GM12878 (cell line): ENCODE measurements at regions not wholly inside any gene's neighbourhood (a gene's known extent, or its start where the extent isn't known, plus 50 kb on each side); places are given as distances from the start of the nearest gene placed in this dataset.

Experiments
- ATAC-seq: fragments of 200-7000 bp; cut with Tn5 transposase; 3 replicates; pipeline ENCODE4 v1.9.1; 2020; ENCODE audit warnings: mild to moderate bottlenecking, moderate library complexity
- BruUV-seq: library from RNA; stranded (reverse); fragments of 400-500 nt; replicated peaks from 2 replicates; lab custom pipeline; 2021; lab: Mats Ljungman, UMichigan
- CTCF ChIA-PET: fragments of 300-600 bp; sonication (Branson Sonifier 250); formaldehyde crosslinking; extraction: SDS; loops from one replicate; lab custom pipeline; 2021; ENCODE audit warnings: inconsistent platforms; lab: Yijun Ruan, JAX
- POLR2A ChIA-PET: fragments of 350-600 bp; formaldehyde crosslinking; extraction: SDS; loops from one replicate; lab custom pipeline; 2021; ENCODE audit warnings: inconsistent platforms; lab: Charles Lee
- RAD21 ChIA-PET: fragments of 300-600 bp; sonication (Branson Sonifier 250); formaldehyde crosslinking; loops from one replicate; lab custom pipeline; 2023; ENCODE audit warnings: antibody characterized with exemption; ENCODE audit not compliant: unreplicated experiment; lab: Charles Lee
- SMC1A ChIA-PET: fragments of 300-600 bp; sonication (Branson Sonifier 250); formaldehyde crosslinking; loops from one replicate; lab custom pipeline; 2023; ENCODE audit not compliant: unreplicated experiment, uncharacterized antibody; lab: Charles Lee
- DNase-seq: peaks from one replicate; pipeline ENCODE4 v3.0.0-alpha.2; 2011; ENCODE audit warnings: low read depth, low spot score
- FAIRE-seq: peaks from 3 replicates; lab custom pipeline; 2011; peaks lifted over from hg19 to GRCh38; lab: Jason Lieb, UNC
- H2AFZ ChIP-seq: 2 replicates; pipeline ENCODE4 v1.6.0; 2011; ENCODE audit warnings: low read depth, low read length, control low read depth; ENCODE audit not compliant: control insufficient read depth
- H3K27ac ChIP-seq: 2 replicates; pipeline ENCODE4 v1.5.1; 2011; ENCODE audit warnings: control low read depth; ENCODE audit not compliant: control insufficient read depth, insufficient read depth
- H3K27me3 ChIP-seq, 2 experiments: replicated peaks in 1 of 2; 2 replicates each; pipeline versions ENCODE4 v1.6.0 to v1.6.1; 2011; ENCODE audit warnings: low read length in 1 of 2; ENCODE audit not compliant: control insufficient read depth in 2 of 2, insufficient read depth in 2 of 2
- H3K36me3 ChIP-seq, 2 experiments: 2 replicates each; pipeline ENCODE4 v1.5.1; 2011; ENCODE audit warnings: low read length in 1 of 2; ENCODE audit not compliant: control insufficient read depth in 2 of 2, insufficient read depth in 2 of 2
- H3K4me1 ChIP-seq: 2 replicates; pipeline ENCODE4 v1.6.1; 2011; ENCODE audit warnings: mild to moderate bottlenecking, low read length, moderate library complexity, mixed read lengths; ENCODE audit not compliant: control insufficient read depth, insufficient read depth
- H3K4me2 ChIP-seq: 2 replicates; pipeline ENCODE4 v1.6.0; 2011; ENCODE audit warnings: control low read depth; ENCODE audit not compliant: control insufficient read depth, insufficient read depth
- H3K4me3 ChIP-seq: fragments of 200-600 bp; sonication (generic); 2 replicates; pipeline ENCODE4 v1.5.1; 2016
- H3K79me2 ChIP-seq: 2 replicates; pipeline ENCODE4 v1.6.0; 2011; ENCODE audit warnings: low read length; ENCODE audit not compliant: control insufficient read depth, insufficient read depth
- H3K9ac ChIP-seq: 2 replicates; pipeline ENCODE4 v1.8.0; 2011; ENCODE audit warnings: low read length, control low read depth, mixed read lengths; ENCODE audit not compliant: control insufficient read depth, insufficient read depth
- H3K9me3 ChIP-seq: replicated peaks from 3 replicates; pipeline ENCODE4 v1.5.1; 2011; ENCODE audit warnings: mild to moderate bottlenecking, low read length; ENCODE audit not compliant: control insufficient read depth, insufficient read depth
- H4K20me1 ChIP-seq: 2 replicates; pipeline ENCODE4 v1.6.0; 2011; ENCODE audit not compliant: control insufficient read depth, insufficient read depth
- CHD4 ChIP-seq: fragments of 200-600 bp; sonication (generic); IDR thresholded peaks from 2 replicates; pipeline ENCODE4 v1.6.1; 2016; ENCODE audit warnings: mild to moderate bottlenecking
- JUND ChIP-seq: IDR thresholded peaks from 2 replicates; pipeline ENCODE4 v1.6.1; 2012; ENCODE audit warnings: low read depth, mild to moderate bottlenecking, low read length, improper control_type of control experiment, moderate library complexity
- RELA ChIP-seq: fragments of 450-650 bp; IDR thresholded peaks from 2 replicates; pipeline ENCODE4 v1.8.0; 2014; ENCODE audit warnings: borderline replicate concordance; ENCODE audit not compliant: partially characterized antibody
- SREBF1 ChIP-seq: IDR thresholded peaks from 2 replicates; pipeline ENCODE4 v1.6.1; 2012; ENCODE audit warnings: mild to moderate bottlenecking, low read length
- YY1 ChIP-seq: IDR thresholded peaks from 2 replicates; pipeline ENCODE4 v1.6.1; 2011; ENCODE audit warnings: low read depth, mild to moderate bottlenecking, low read length
- ZBTB11 ChIP-seq: fragments of 450-650 bp; formaldehyde crosslinking; IDR thresholded peaks from 2 replicates; pipeline ENCODE4 v1.5.0; 2022; ENCODE audit warnings: mild to moderate bottlenecking, missing genetic modification characterization
- ZNF384 ChIP-seq: IDR thresholded peaks from 2 replicates; pipeline ENCODE4 v1.6.1; 2012; ENCODE audit warnings: low read depth, mild to moderate bottlenecking, low read length, improper control_type of control experiment, borderline replicate concordance
- WGBS: methylation state at CpG from one replicate; pipeline ENCODE4 v1.1.6; 2016; ENCODE audit warnings: low lambda C conversion rate; ENCODE audit not compliant: insufficient replicate concordance, insufficient coverage; ENCODE audit errors: missing lambda C conversion rate; 5-methylcytosine and 5-hydroxymethylcytosine counted together
- in situ Hi-C: fragments of 300-500 bp; cut with MboI; formaldehyde crosslinking; loops from 9 replicates; pipeline ENCODE4 v1.14.3; 2018; ENCODE audit warnings: mixed read lengths
- intact Hi-C: fragments of 100-400 bp; cut with micrococcal nuclease; formaldehyde crosslinking; loops from one replicate; pipeline ENCODE4 v1.14.2; 2022; ENCODE audit not compliant: unreplicated experiment

- no peak overlapping the region for H3K9ac ChIP-seq
- 25% methylated on average over 15 of the region's 15 CpGs for WGBS
- H3K36me3 ChIP-seq = no peaks in the 10 kb centered on the region
- H3K27me3 ChIP-seq = no peaks in the 10 kb centered on the region; a peak in 1 of 4 replicates
- in situ Hi-C loops = no loop called here
- CTCF ChIA-PET = no interaction called here
- H3K9me3 ChIP-seq = no peaks in the 10 kb centered on the region
- no peak overlapping the region for H3K4me3 ChIP-seq
- no peak overlapping the region for H3K27ac ChIP-seq
- FAIRE-seq (no peak), ATAC-seq (no peak), DNase-seq (no peak)
- no peaks in the 10 kb centered on the region for H3K4me1 ChIP-seq
- no peaks in the 10 kb centered on the region for H3K79me2 ChIP-seq
- intact Hi-C loops = no loop called here
- no peaks in the 10 kb centered on the region for H4K20me1 ChIP-seq
- no peak overlapping the region for H2AFZ ChIP-seq
- POLR2A ChIA-PET = no interaction called here
- SMC1A ChIA-PET = no interaction called here
- no peak for TF ChIP-seq ZBTB11 (CRISPR knock-in tag)
- TF ChIP-seq SREBF1 = no peak
- no peak for TF ChIP-seq YY1
- no peak for TF ChIP-seq ZNF384
- no peak for TF ChIP-seq JUND
- no peak for TF ChIP-seq CHD4
- TF ChIP-seq RELA = no peak
- TF ChIP-seq, all 136 proteins: peak for 0
- no peak overlapping the region for H3K4me2 ChIP-seq
- no TSS peak for BruUV-seq
- RAD21 ChIA-PET = no interaction called here
These were observed 183.4 kb upstream of the FBXL4 start for GRCh38 chr6:99130897-99131873.
